SK-N-DZ (cell line): ENCODE measurements at regions not wholly inside any gene's neighbourhood (a gene's known extent, or its start where the extent isn't known, plus 50 kb on each side); places are given as distances from the start of the nearest gene placed in this dataset.

Source experiments
- DNase-seq: peaks from one replicate; pipeline ENCODE4 v3.0.0-alpha.2; 2015; ENCODE audit warnings: low spot score

DNA sequence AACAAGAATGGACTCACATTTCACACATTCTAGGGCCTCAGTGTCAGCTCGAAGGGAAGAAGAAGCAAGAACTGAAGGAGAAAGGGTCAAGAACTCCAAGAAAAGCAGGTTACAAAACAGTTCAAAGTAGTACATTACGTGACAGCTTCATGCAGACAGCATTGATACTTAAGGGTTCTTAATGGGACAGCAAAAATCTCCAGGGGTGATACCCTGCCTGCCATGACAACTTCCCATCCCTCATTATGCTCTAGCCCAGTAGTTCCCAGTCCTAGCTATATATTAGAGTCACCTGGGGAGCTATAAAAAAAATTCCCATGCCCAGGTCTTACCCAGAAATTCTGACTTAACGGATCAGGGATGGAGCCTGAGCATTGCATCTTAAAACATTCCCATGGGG lies 51.2 kb upstream of the PROX1 start:
- DNase-seq: no peak
